Aorta (tissue), 5 donors: ENCODE measurements at regions not wholly inside any gene's neighbourhood (a gene's known extent, or its start where the extent isn't known, plus 50 kb on each side); places are given as distances from the start of the nearest gene placed in this dataset.

Source experiments
- ATAC-seq: fragments of 200-7000 bp; cut with Tn5 transposase; one replicate; pipeline ENCODE4 v1.9.1; 2022; ENCODE audit warnings: moderate library complexity; ENCODE audit not compliant: low FRiP score
- DNase-seq, 2 donors: peaks; one replicate each; pipeline ENCODE4 v3.0.0-alpha.2; 2020
- H3K27ac ChIP-seq, 2 donors: one replicate each; pipeline ENCODE4 v1.5.1; 2013; ENCODE audit warnings: low read length in 2 of 2, mild to moderate bottlenecking in 2 of 2, moderate library complexity in 2 of 2, control low read depth in 1 of 2, inconsistent platforms in 1 of 2, low read depth in 1 of 2
- H3K27me3 ChIP-seq, 2 donors: one replicate each; pipeline ENCODE4 v1.6.1; 2013; ENCODE audit warnings: control low read depth in 1 of 2, low read length in 1 of 2, mild to moderate bottlenecking in 1 of 2, moderate library complexity in 1 of 2; ENCODE audit not compliant: insufficient read depth in 2 of 2, control insufficient read depth in 1 of 2
- H3K36me3 ChIP-seq, 2 donors: one replicate each; pipeline ENCODE4 v1.6.1; 2013; ENCODE audit warnings: control low read depth in 1 of 2, low read length in 1 of 2, mild to moderate bottlenecking in 1 of 2; ENCODE audit not compliant: insufficient read depth in 2 of 2, control insufficient read depth in 1 of 2
- H3K4me1 ChIP-seq, 2 donors: one replicate each; pipeline ENCODE4 v1.6.1; 2013; ENCODE audit warnings: low read length in 2 of 2, control low read depth in 1 of 2, mild to moderate bottlenecking in 1 of 2, moderate library complexity in 1 of 2; ENCODE audit not compliant: insufficient read depth in 2 of 2, control insufficient read depth in 1 of 2
- H3K4me3 ChIP-seq, 2 donors: one replicate each; pipeline ENCODE4 v1.5.1; 2013; ENCODE audit warnings: low read length in 2 of 2, control low read depth in 1 of 2, mild to moderate bottlenecking in 1 of 2
- H3K9me3 ChIP-seq: one replicate; pipeline ENCODE4 v1.6.1; 2013; ENCODE audit warnings: mild to moderate bottlenecking, low read length; ENCODE audit not compliant: control insufficient read depth
- WGBS, 2 donors: extraction: QIAGEN DNeasy Blood & Tissue Kit; methylation state at CpG; one replicate each; pipeline ENCODE4 v1.1.7; 2013; 5-methylcytosine and 5-hydroxymethylcytosine counted together
- intact Hi-C, 2 donors: fragments of 100-400 bp; cut with DNase I; formaldehyde crosslinking; loops; one replicate each; pipeline versions ENCODE4 v1.14.2 to v1.15.0; 2022
- donor health status: healthy with polysubstance abuse.
- donor health status: Bipolar disorder and iron deficiency.
- donor health status: DM: no; HTN: no; CAD: no.
- donor health status: DM: no; HTN: no; CAD: no.
- donor health status: DM: yes; HTN: yes; CAD: no.

DNA sequence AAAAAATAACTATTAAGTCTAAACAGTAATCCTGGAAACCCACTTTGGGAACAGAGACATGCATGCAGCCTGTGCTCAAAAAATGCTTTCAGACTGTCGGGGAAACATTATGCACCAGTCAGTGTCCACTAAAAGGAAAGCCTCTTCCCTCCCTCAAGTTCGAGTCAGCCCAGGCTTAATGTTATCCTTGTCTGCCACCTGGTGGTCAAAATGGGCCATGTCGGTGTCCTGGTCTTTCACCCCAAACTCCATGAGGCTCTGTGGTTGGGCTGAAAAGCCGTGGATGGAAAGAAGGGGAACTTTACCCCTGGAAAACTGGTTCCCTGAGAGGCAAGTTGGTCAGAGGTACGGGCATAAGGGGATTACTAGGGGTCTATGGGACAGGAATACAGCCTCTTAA, 88.4 kb upstream of the ZNF492 start:
- ATAC-seq = peak; percentile 70
- Histone ChIP-seq H3K9me3 (no peaks in the 10 kb centered on the region), H3K36me3 (no peaks in the 10 kb centered on the region), H3K4me1 (no peaks in the 10 kb centered on the region), H3K27me3 (no peaks in the 10 kb centered on the region), H3K27ac (no peak overlapping the region), H3K4me3 (no peak overlapping the region)
- peak in 1 of 2 donors; percentile 56 for DNase-seq
- intact Hi-C loops = no loop called here
- 5 to 13% methylated on average over 5 of the region's 5 CpGs for WGBS, 2 donors

GRCh38 chr19:22533761-22534160, 100.4 kb upstream of the ZNF492 start:
- Histone ChIP-seq H3K36me3 (no peaks in the 10 kb centered on the region), H3K4me1 (peaks cover 0 to 2% of the 10 kb centered on the region in 2 donors), H3K27ac (no peak overlapping the region), H3K9me3 (no peaks in the 10 kb centered on the region), H3K27me3 (no peaks in the 10 kb centered on the region), H3K4me3 (no peak overlapping the region)
- ATAC-seq (no peak), DNase-seq (no peak)
- 89 to 93% methylated on average over 5 of the region's 5 CpGs for WGBS, 2 donors
- intact Hi-C loops = loop anchor here in 1 of 2 donors (5.0 to 10.0 kb wide), 2 partner anchors 679 to 1026 kb away; partner anchors contain the start of gene ZNF429

GRCh38 chr19:22532388-22533300, 101.5 kb upstream of the ZNF492 start:
- DNase-seq = peak; percentile 94
- H3K27me3 ChIP-seq = no peaks in the 10 kb centered on the region
- intact Hi-C loops = loop anchor here in 1 of 2 donors (5.0 to 10.0 kb wide), 2 partner anchors 678 to 1025 kb away; partner anchors contain the start of gene ZNF429
- no peaks in the 10 kb centered on the region for H3K36me3 ChIP-seq
- peak overlapping the region; percentile 49 to 70 for H3K4me3 ChIP-seq
- H3K9me3 ChIP-seq = no peaks in the 10 kb centered on the region
- peaks cover 0 to 2% of the 10 kb centered on the region in 2 donors for H3K4me1 ChIP-seq
- 1% methylated on average over 37 to 43 of the region's 43 CpGs for WGBS, 2 donors
- H3K27ac ChIP-seq = no peak overlapping the region
- ATAC-seq = peak; percentile 96

GRCh38 chr19:22530042-22530441, 104.1 kb upstream of the ZNF492 start:
- no peaks in the 10 kb centered on the region for H3K27me3 ChIP-seq
- H3K9me3 ChIP-seq = no peaks in the 10 kb centered on the region
- H3K4me3 ChIP-seq = peak overlapping the region in 1 of 2 donors; percentile 31
- no peak overlapping the region for H3K27ac ChIP-seq
- DNase-seq (no peak), ATAC-seq (no peak)
- H3K36me3 ChIP-seq = no peaks in the 10 kb centered on the region
- WGBS, 2 donors = 21 to 36% methylated on average over 4 of the region's 4 CpGs
- intact Hi-C loops = loop anchor here in 1 of 2 donors (5.0 to 10.0 kb wide), 2 partner anchors 675 to 1023 kb away; partner anchors contain the start of gene ZNF429
- H3K4me1 ChIP-seq = peaks cover 2% of the 10 kb centered on the region in 2 donors

- DNase-seq (no peak), ATAC-seq (no peak)
- Histone ChIP-seq H3K27me3 (no peaks in the 10 kb centered on the region), H3K36me3 (no peaks in the 10 kb centered on the region), H3K4me1 (peaks cover 2% of the 10 kb centered on the region in 2 donors), H3K27ac (peak overlapping the region in 1 of 2 donors; percentile 79), H3K9me3 (no peaks in the 10 kb centered on the region), H3K4me3 (no peak overlapping the region)
- WGBS, 2 donors = 16 to 37% methylated on average over 8 of the region's 8 CpGs
- intact Hi-C loops = no loop called here
These were observed 105.2 kb upstream of the ZNF492 start for GRCh38 chr19:22528956-22529355.

DNA sequence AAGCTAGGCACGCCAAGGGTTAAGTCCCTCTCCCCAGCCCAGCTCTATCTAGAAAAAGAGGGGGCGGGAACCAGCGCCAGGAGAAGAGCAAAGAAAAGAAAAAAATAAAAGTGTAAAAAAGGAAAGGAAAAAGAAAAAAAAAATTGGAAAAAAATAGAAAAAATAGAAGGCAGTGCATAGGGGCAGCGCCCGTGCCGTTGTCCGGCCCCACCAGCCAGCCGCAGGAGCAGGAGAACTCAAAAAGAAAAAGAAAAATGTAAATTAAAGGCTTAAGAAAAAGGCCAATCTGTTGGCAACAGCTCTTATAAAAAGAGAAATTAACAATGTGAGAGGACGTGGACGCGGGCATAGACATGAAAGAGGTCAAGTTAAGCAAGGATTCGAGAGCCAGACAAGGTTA, 105.4 kb upstream of the ZNF98 start:
- no peaks in the 10 kb centered on the region for H3K9me3 ChIP-seq
- no peaks in the 10 kb centered on the region for H3K27me3 ChIP-seq
- WGBS, 2 donors = 12 to 26% methylated on average over 12 of the region's 12 CpGs
- H3K4me1 ChIP-seq = peaks cover 2% of the 10 kb centered on the region in 2 donors
- no peaks in the 10 kb centered on the region for H3K36me3 ChIP-seq
- intact Hi-C loops = no loop called here
- peak overlapping the region in 1 of 2 donors; percentile 22 for H3K27ac ChIP-seq
- no peak for ATAC-seq
- peak overlapping the region in 1 of 2 donors; percentile 57 for H3K4me3 ChIP-seq
- DNase-seq = no peak

GRCh38 chr19:22526661-22527272, 104.6 kb upstream of the ZNF98 start:
- Histone ChIP-seq H3K36me3 (no peaks in the 10 kb centered on the region), H3K4me1 (peaks cover 2% of the 10 kb centered on the region in 2 donors), H3K27me3 (no peaks in the 10 kb centered on the region), H3K27ac (peak overlapping the region; percentile 19 to 85), H3K4me3 (peak overlapping the region in 1 of 2 donors; percentile 6), H3K9me3 (no peaks in the 10 kb centered on the region)
- ATAC-seq (peak; percentile 66), DNase-seq (no peak)
- 9 to 11% methylated on average over 11 of the region's 11 CpGs for WGBS, 2 donors
- intact Hi-C loops = no loop called here

GRCh38 chr19:22523940-22524339, 101.8 kb upstream of the ZNF98 start:
- intact Hi-C loops = no loop called here
- Histone ChIP-seq H3K27ac (no peak overlapping the region), H3K4me1 (peaks cover 0 to 2% of the 10 kb centered on the region in 2 donors), H3K9me3 (no peaks in the 10 kb centered on the region), H3K36me3 (no peaks in the 10 kb centered on the region), H3K4me3 (no peak overlapping the region), H3K27me3 (no peaks in the 10 kb centered on the region)
- WGBS, 2 donors = 90 to 100% methylated on average over 4 of the region's 4 CpGs
- ATAC-seq = no peak
- no peak for DNase-seq
